ENCODE measurements at regions not wholly inside any gene's neighbourhood (a gene's known extent, or its start where the extent isn't known, plus 50 kb on each side); places are given as distances from the start of the nearest gene placed in this dataset.
"Not testable (repeated sequence)": the region's sequence is repeated elsewhere in the genome, so short reads cannot be mapped to it uniquely, and the experiment has no call there.

DNA sequence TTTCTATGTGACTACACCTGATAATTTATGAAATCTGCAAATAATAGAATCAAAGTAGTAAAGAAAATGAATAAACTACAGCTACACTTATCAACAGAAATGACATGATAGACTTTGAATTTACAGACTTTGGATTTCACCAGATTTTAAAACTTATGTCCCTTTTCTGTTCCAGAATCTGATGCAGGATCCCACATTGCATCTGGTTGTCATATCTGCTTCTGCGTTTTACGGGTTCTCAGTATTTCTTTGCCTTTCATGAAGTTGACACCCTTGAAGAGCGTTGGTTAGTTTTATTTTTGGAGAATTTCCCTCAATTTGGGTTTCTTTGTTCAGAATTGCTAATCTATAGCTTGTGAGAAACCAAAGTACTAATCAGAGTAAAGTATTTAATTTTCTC, 174.9 kb upstream of the ADCY2 start:
- H3K27me3 Mint-ChIP-seq = no peaks in the 10 kb centered on the region
- no peak overlapping the region for H3K4me3 Mint-ChIP-seq

DNA sequence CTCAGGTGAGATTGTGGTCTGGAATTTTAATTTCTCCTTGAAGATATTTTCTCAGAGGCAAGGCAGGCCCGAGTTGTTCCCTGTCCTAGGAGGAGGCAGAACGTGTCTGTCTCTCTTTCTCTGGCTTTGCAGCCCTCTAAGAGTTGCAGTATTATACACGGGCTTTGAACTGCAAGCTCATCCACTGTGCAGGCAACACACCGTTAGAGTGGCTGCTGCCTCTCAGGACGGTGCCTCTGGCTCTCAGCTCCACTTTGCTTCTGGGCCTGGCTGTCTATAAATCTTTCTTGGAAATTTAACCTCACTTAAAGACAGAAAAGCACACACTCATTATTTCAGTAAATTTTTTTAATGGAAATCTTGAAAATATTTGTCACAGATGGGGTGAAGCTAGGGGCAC, 170.1 kb upstream of the ADCY2 start:
- Mint-ChIP-seq H3K27ac (no peak overlapping the region), H3K4me1 (ENCODE audit: low read depth) (no peaks in the 10 kb centered on the region), H3K27me3 (peaks cover 6% of the 10 kb centered on the region), H3K9me3 (peaks cover 14% of the 10 kb centered on the region), H3K36me3 (ENCODE audit: low read depth) (no peaks in the 10 kb centered on the region), H3K4me3 (no peak overlapping the region)
- no peak for DNase-seq

More for the DNA sequence above, 174.9 kb upstream of the ADCY2 start:
- no peaks in the 10 kb centered on the region for H3K9me3 Mint-ChIP-seq
- H3K36me3 Mint-ChIP-seq (ENCODE audit: low read depth) = no peaks in the 10 kb centered on the region
- H3K27ac Mint-ChIP-seq = no peak overlapping the region
- no peaks in the 10 kb centered on the region for H3K4me1 Mint-ChIP-seq (ENCODE audit: low read depth)
- no peak for DNase-seq

DNA sequence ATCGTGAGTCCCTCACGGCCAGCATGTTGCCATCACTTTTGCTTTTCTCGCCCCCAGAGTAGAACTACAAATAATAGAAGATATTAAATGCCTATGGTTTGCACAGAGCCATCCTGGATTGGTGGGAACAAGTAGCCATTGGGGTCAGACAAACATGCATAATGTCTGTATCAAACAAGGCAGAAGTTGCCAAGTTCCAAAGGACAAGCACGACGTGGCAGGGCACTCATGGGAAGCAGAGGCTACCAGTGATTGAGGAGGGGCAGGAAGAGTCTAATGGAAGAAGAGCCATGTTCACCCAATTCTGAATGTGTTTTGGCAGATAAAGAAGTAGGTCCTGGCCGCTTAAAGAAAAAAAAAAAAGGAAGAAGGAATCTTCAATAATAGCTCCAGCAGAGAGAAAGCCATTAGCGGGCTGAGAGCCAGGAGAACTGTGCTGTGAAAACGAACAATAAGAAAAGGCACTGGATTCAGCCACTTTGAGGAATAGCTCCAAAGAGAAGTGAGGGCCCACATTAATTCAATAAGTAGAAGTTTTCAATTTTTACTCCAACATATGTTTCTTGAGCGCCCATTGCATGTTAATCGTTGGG, 153.7 kb upstream of the ADCY2 start:
- H3K9me3 Mint-ChIP-seq = no peaks in the 10 kb centered on the region
- no peaks in the 10 kb centered on the region for H3K4me1 Mint-ChIP-seq (ENCODE audit: low read depth)
- no peaks in the 10 kb centered on the region for H3K27me3 Mint-ChIP-seq
- DNase-seq = no peak
- no peaks in the 10 kb centered on the region for H3K36me3 Mint-ChIP-seq (ENCODE audit: low read depth)
- H3K4me3 Mint-ChIP-seq = no peak overlapping the region
- H3K27ac Mint-ChIP-seq = no peak overlapping the region

GRCh38 chr5:7244208-7244607, 151.7 kb upstream of the ADCY2 start:
- no peaks in the 10 kb centered on the region for H3K4me1 Mint-ChIP-seq (ENCODE audit: low read depth)
- H3K9me3 Mint-ChIP-seq = no peaks in the 10 kb centered on the region
- H3K27me3 Mint-ChIP-seq = no peaks in the 10 kb centered on the region
- H3K4me3 Mint-ChIP-seq = no peak overlapping the region
- no peaks in the 10 kb centered on the region for H3K36me3 Mint-ChIP-seq (ENCODE audit: low read depth)
- no peak for DNase-seq
- H3K27ac Mint-ChIP-seq = no peak overlapping the region

GRCh38 chr5:7245121-7245651, 150.8 kb upstream of the ADCY2 start:
- H3K9me3 Mint-ChIP-seq = no peaks in the 10 kb centered on the region
- H3K27ac Mint-ChIP-seq = no peak overlapping the region
- no peak for DNase-seq
- H3K4me3 Mint-ChIP-seq = no peak overlapping the region
- H3K36me3 Mint-ChIP-seq (ENCODE audit: low read depth) = no peaks in the 10 kb centered on the region
- H3K27me3 Mint-ChIP-seq = no peaks in the 10 kb centered on the region
- no peaks in the 10 kb centered on the region for H3K4me1 Mint-ChIP-seq (ENCODE audit: low read depth)

DNA sequence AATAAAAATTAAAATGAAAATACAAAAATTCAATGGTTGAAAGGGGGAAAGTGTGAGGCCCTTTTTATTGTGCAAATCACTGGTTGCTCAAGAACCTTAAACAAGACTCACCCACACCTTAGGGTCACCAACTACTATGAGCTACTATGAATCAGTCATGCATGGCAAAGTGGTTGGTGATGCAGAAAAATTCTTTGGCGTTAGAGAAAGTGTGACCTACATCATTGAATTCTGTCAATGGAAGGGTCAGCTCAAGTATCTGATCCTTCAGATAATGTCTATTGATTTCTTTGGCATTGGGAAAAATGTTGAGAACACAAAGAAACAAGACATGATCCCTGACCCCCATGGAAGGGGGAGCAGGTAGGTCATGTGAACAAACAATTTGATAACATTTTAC, 149.7 kb upstream of the ADCY2 start:
- Mint-ChIP-seq H3K36me3 (ENCODE audit: low read depth) (no peaks in the 10 kb centered on the region), H3K27ac (no peak overlapping the region), H3K4me1 (ENCODE audit: low read depth) (no peaks in the 10 kb centered on the region), H3K27me3 (no peaks in the 10 kb centered on the region), H3K4me3 (no peak overlapping the region), H3K9me3 (no peaks in the 10 kb centered on the region)
- DNase-seq = no peak

- Mint-ChIP-seq H3K27me3 (no peaks in the 10 kb centered on the region), H3K9me3 (no peaks in the 10 kb centered on the region), H3K27ac (no peak overlapping the region), H3K4me3 (no peak overlapping the region), H3K4me1 (ENCODE audit: low read depth) (no peaks in the 10 kb centered on the region), H3K36me3 (ENCODE audit: low read depth) (no peaks in the 10 kb centered on the region)
- DNase-seq = no peak
Observed at GRCh38 chr5:7250004-7250403, 145.9 kb upstream of the ADCY2 start.

DNA sequence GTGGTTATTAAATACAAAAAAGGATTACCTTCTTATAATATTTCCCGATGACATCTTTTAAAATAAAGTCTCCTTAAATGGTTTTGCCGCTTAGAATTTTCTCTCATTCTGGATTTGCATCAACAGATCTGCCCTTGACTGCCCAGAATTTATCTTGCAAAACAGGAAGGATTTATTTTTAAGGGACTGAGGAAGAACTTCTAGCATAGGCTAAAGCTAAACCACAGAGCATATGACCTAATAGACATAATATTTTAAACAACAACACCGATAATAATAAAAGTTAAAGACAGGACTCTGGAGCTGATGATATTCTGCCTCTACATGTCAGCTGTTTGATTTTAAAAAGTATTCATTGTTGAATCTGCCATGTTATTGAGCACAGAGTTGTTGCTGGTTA, 145.3 kb upstream of the ADCY2 start:
- no peak overlapping the region for H3K27ac Mint-ChIP-seq
- H3K36me3 Mint-ChIP-seq (ENCODE audit: low read depth) = no peaks in the 10 kb centered on the region
- H3K27me3 Mint-ChIP-seq = no peaks in the 10 kb centered on the region
- no peaks in the 10 kb centered on the region for H3K9me3 Mint-ChIP-seq
- no peak for DNase-seq
- no peaks in the 10 kb centered on the region for H3K4me1 Mint-ChIP-seq (ENCODE audit: low read depth)
- no peak overlapping the region for H3K4me3 Mint-ChIP-seq

DNA sequence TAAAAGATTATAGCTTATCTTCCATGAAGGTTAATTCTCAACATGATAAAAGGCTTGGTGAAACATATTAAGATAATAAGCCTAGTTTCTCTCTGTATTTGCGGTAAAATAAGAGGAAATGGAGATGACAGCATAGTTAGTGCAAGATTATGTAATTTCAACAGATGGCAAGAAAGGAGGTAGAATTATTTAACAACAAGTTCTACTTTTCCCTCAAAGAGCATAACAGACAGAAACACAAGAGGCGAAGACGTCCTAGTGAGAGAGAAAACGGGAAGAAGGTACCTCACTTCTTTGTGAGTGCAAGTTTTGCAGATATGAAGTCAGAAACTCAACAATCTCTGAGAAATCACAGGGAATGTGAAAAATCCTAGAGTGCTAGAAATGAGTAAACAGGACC, 144.8 kb upstream of the ADCY2 start:
- no peak overlapping the region for H3K4me3 Mint-ChIP-seq
- H3K36me3 Mint-ChIP-seq (ENCODE audit: low read depth) = no peaks in the 10 kb centered on the region
- H3K4me1 Mint-ChIP-seq (ENCODE audit: low read depth) = no peaks in the 10 kb centered on the region
- no peaks in the 10 kb centered on the region for H3K27me3 Mint-ChIP-seq
- no peak overlapping the region for H3K27ac Mint-ChIP-seq
- no peaks in the 10 kb centered on the region for H3K9me3 Mint-ChIP-seq
- no peak for DNase-seq

DNA sequence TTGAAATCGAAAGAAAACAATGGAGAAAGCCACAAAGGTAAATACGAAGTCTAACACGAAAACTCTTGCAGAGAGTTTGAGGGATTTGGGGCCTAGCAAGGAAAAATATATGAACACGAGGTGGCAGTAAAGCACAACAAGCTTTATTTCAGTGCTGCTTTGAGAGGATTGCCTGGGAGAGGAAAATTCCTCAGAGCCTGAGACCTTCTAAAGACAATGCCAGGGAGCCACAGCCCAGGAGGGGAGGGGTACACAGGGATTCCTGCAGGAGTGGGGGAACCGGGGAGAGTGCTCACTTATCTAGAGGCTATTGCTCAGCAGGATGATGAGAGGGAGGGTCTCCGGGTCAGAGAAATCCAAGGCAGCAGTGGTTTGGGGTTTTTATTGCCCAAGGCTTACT, 134.9 kb upstream of the ADCY2 start:
- Mint-ChIP-seq H3K4me1 (ENCODE audit: low read depth) (no peaks in the 10 kb centered on the region), H3K36me3 (ENCODE audit: low read depth) (no peaks in the 10 kb centered on the region), H3K9me3 (no peaks in the 10 kb centered on the region), H3K27me3 (no peaks in the 10 kb centered on the region), H3K27ac (no peak overlapping the region), H3K4me3 (no peak overlapping the region)
- DNase-seq = no peak

DNA sequence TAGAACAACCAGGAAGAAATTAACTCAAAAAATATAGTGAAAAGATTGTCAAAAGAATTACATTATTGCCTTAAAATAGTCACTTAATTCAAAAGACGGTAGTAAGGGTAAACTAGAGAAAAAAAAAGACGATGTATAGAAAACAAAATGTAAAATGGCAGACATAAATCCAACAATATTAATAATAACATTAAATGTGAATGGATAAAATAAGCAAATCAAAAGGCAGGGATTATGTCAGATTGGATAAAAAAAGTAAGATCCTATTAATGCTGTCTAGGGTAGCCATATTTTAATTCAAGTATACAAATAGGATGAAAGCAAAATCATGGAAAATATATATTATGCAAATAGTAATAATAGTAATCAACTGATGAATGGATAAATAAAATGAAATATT, 134.0 kb upstream of the ADCY2 start:
- Mint-ChIP-seq H3K27me3 (no peaks in the 10 kb centered on the region), H3K36me3 (ENCODE audit: low read depth) (no peaks in the 10 kb centered on the region), H3K27ac (no peak overlapping the region), H3K4me1 (ENCODE audit: low read depth) (no peaks in the 10 kb centered on the region), H3K9me3 (no peaks in the 10 kb centered on the region), H3K4me3 (no peak overlapping the region)
- no peak for DNase-seq

DNA sequence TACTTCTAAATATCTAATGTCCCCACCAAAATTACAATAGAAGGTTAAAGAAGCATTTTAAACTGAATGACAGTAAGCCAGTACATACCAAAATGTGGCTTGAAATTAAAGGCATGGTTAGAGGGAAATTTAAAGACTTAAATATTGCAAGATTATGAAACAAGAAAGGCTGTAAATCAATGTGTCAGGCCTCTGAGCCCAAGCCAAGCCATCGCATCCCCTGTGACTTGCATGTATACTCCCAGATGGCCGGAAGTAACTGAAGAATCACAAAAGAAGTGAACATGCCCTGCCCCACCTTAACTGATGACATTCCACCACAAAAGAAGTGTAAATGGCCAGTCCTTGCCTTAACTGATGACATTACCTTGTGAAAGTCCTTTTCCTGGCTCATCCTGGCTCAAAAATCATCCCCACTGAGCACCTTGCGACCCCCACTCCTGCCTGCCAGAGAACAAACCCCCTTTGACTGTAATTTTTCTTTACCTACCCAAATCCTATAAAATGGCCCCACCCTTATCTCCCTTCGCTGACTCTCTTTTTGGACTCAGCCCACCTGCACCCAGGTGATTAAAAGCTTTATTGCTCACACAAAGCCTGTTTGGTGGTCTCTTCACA, 132.4 kb upstream of the ADCY2 start:
- not testable (repeated sequence) for DNase-seq; H3K9me3 Mint-ChIP-seq; H3K27me3 Mint-ChIP-seq; H3K27ac Mint-ChIP-seq; H3K36me3 Mint-ChIP-seq (ENCODE audit: low read depth); H3K4me1 Mint-ChIP-seq (ENCODE audit: low read depth); H3K4me3 Mint-ChIP-seq

DNA sequence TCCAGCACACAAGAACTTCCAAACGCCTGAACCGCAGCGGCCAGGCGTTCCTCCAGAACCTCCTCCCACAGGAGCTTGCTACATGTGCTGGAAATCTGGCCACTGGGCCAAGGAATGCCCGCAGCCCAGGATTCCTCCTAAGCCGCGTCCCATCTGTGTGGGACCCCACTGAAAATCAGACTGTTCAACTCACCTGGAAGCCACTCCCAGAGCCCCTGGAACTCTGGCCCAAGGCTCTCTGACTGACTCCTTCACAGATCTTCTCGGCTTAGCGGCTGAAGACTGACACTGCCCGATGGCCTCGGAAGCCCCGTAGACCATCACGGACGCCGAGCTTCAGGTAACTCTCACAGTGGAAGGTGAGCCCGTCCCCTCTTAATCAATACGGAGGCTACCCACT, 130.2 kb upstream of the ADCY2 start:
- H3K4me3 Mint-ChIP-seq; H3K27ac Mint-ChIP-seq; H3K9me3 Mint-ChIP-seq; DNase-seq; H3K4me1 Mint-ChIP-seq (ENCODE audit: low read depth); H3K27me3 Mint-ChIP-seq; H3K36me3 Mint-ChIP-seq (ENCODE audit: low read depth): not testable (repeated sequence)

GRCh38 chr5:7268722-7269121, 127.2 kb upstream of the ADCY2 start:
- not testable (repeated sequence) for H3K27me3 Mint-ChIP-seq; H3K4me3 Mint-ChIP-seq; H3K9me3 Mint-ChIP-seq; DNase-seq; H3K36me3 Mint-ChIP-seq (ENCODE audit: low read depth); H3K27ac Mint-ChIP-seq; H3K4me1 Mint-ChIP-seq (ENCODE audit: low read depth)

GRCh38 chr5:7269591-7270274, 126.2 kb upstream of the ADCY2 start:
- Mint-ChIP-seq H3K27ac (no peak overlapping the region), H3K4me3 (no peak overlapping the region), H3K27me3 (no peaks in the 10 kb centered on the region), H3K9me3 (no peaks in the 10 kb centered on the region), H3K36me3 (ENCODE audit: low read depth) (no peaks in the 10 kb centered on the region), H3K4me1 (ENCODE audit: low read depth) (no peaks in the 10 kb centered on the region)
- DNase-seq = no peak

Data from activated T-cell treated with anti-CD3 and anti-CD28 coated beads, Interleukin-2, amount 50 U/mL, for 24 hours (primary cell).